GM23338 (cell line): ENCODE measurements at regions not wholly inside any gene's neighbourhood (a gene's known extent, or its start where the extent isn't known, plus 50 kb on each side); places are given as distances from the start of the nearest gene placed in this dataset.
"Not testable (repeated sequence)": the region's sequence is repeated elsewhere in the genome, so short reads cannot be mapped to it uniquely, and the experiment has no call there.

ENCODE experiments used
- ATAC-seq: fragments of 200-7000 bp; cut with Tn5 transposase; 3 replicates; pipeline ENCODE4 v1.9.1; 2020
- DNase-seq: peaks from one replicate; pipeline ENCODE4 v3.0.0-alpha.2; 2015; ENCODE audit warnings: low spot score
- H2AFZ ChIP-seq: fragments of 200-600 bp; sonication (generic); 2 replicates; pipeline ENCODE4 v1.8.0; 2016; ENCODE audit warnings: antibody characterized with exemption, mild to moderate bottlenecking, moderate library complexity
- H3F3A ChIP-seq: fragments of 200-600 bp; sonication (generic); replicated peaks from 2 replicates; pipeline ENCODE4 v1.8.0; 2017; ENCODE audit warnings: antibody characterized with exemption, mixed run types, low read depth
- H3K27ac ChIP-seq: fragments of 200-600 bp; sonication (generic); 2 replicates; pipeline ENCODE4 v1.6.1; 2016; ENCODE audit warnings: low read depth
- H3K27me3 ChIP-seq: fragments of 200-600 bp; sonication (generic); 2 replicates; pipeline ENCODE4 v1.8.0; 2016; ENCODE audit warnings: mild to moderate bottlenecking, mixed run types, moderate library complexity; ENCODE audit not compliant: insufficient read depth
- H3K36me3 ChIP-seq: fragments of 200-600 bp; sonication (generic); 2 replicates; pipeline ENCODE4 v1.8.0; 2016; ENCODE audit warnings: mild to moderate bottlenecking; ENCODE audit not compliant: insufficient read depth
- H3K4me1 ChIP-seq: fragments of 200-600 bp; sonication (generic); 2 replicates; pipeline ENCODE4 v1.8.0; 2016; ENCODE audit warnings: mild to moderate bottlenecking, moderate library complexity; ENCODE audit not compliant: insufficient read depth
- H3K4me2 ChIP-seq: fragments of 200-600 bp; sonication (generic); 2 replicates; pipeline ENCODE4 v1.7.1; 2017; ENCODE audit warnings: mixed run types
- H3K4me3 ChIP-seq: fragments of 200-600 bp; sonication (generic); 2 replicates; pipeline ENCODE4 v1.6.1; 2016; ENCODE audit warnings: mixed run types
- H3K79me2 ChIP-seq: fragments of 200-600 bp; sonication (generic); replicated peaks from 2 replicates; pipeline ENCODE4 v1.8.0; 2017; ENCODE audit warnings: mild to moderate bottlenecking; ENCODE audit not compliant: insufficient read depth
- H3K9me2 ChIP-seq: fragments of 200-600 bp; sonication (generic); 2 replicates; pipeline ENCODE4 v1.8.0; 2017; ENCODE audit not compliant: insufficient read depth
- H4K20me1 ChIP-seq: fragments of 200-600 bp; sonication (generic); replicated peaks from 2 replicates; pipeline ENCODE4 v1.8.0; 2017; ENCODE audit warnings: mild to moderate bottlenecking; ENCODE audit not compliant: insufficient read depth
- H3K27ac Mint-ChIP-seq: 2 replicates; pipeline ENCODE4 v1.8.0; 2020; ENCODE audit warnings: inconsistent platforms, mild to moderate bottlenecking, moderate library complexity, mixed read lengths
- H3K27me3 Mint-ChIP-seq: 3 replicates; pipeline ENCODE4 v1.8.0; 2022; ENCODE audit warnings: low read depth, mild to moderate bottlenecking, moderate library complexity, mixed read lengths, inconsistent platforms; ENCODE audit not compliant: insufficient read depth, poor library complexity
- H3K36me3 Mint-ChIP-seq: 3 replicates; pipeline ENCODE4 v1.8.0; 2021; ENCODE audit warnings: low read depth, mild to moderate bottlenecking, inconsistent platforms, moderate library complexity, mixed read lengths
- H3K4me1 Mint-ChIP-seq: 3 replicates; pipeline ENCODE4 v1.8.0; 2020; ENCODE audit warnings: mild to moderate bottlenecking, inconsistent platforms, mixed read lengths
- H3K4me3 Mint-ChIP-seq: 3 replicates; pipeline ENCODE4 v1.8.0; 2021; ENCODE audit warnings: moderate library complexity, mild to moderate bottlenecking, inconsistent platforms, mixed read lengths
- H3K9me3 Mint-ChIP-seq: 3 replicates; pipeline ENCODE4 v1.8.0; 2020; ENCODE audit warnings: moderate library complexity, mild to moderate bottlenecking, inconsistent platforms, mixed read lengths
- CREB1 ChIP-seq: fragments of 250-450 bp; sonication (Bioruptor Pico); IDR thresholded peaks from 2 replicates; pipeline ENCODE4 v1.5.0; 2020; ENCODE audit warnings: low read depth, mild to moderate bottlenecking, moderate library complexity
- EZH2phosphoT487 ChIP-seq: fragments of 200-600 bp; sonication (generic); IDR thresholded peaks from one replicate; pipeline ENCODE4 v1.8.1; 2018; ENCODE audit warnings: antibody characterized with exemption; ENCODE audit not compliant: unreplicated experiment
- JUNB ChIP-seq: IDR thresholded peaks from one replicate; pipeline ENCODE4 v1.6.1; 2016; ENCODE audit warnings: antibody characterized with exemption; ENCODE audit not compliant: unreplicated experiment
- ZNF114 ChIP-seq: fragments of 250-450 bp; sonication (Bioruptor Pico); IDR thresholded peaks from 2 replicates; pipeline ENCODE4 v1.5.0; 2020; ENCODE audit warnings: mild to moderate bottlenecking, moderate library complexity
- TF ChIP-seq, protein P1 (sequence below): IDR thresholded peaks from one replicate; pipeline ENCODE4 v1.6.1; 2018; ENCODE audit warnings: antibody characterized with exemption; ENCODE audit not compliant: unreplicated experiment
- TF ChIP-seq, protein P2 (sequence below): fragments of 250-450 bp; sonication (Bioruptor Pico); IDR thresholded peaks from 2 replicates; pipeline ENCODE4 v1.5.0; 2020; ENCODE audit warnings: mild to moderate bottlenecking, moderate library complexity

DNA sequence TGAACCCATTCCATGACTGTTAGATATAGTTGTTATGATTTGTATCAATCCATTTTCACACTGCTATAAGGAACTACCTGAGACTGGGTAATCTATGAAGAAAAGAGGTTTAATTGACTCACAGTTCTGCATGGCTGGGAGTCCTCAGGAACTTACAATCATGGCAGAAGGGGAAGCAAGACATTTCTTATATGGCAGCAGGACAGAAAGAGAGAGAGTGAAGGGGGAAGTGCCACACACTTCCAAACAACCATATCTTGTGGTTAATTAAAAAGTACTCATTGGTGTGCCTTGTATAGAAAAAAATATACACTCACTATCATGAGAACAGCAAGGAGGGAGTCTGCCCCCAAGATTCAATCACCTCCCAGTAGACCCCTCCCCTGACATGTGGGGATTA, 137.6 kb upstream of the NBPF11 start:
- Histone ChIP-seq H3F3A (no peaks in the 10 kb centered on the region), H3K27ac (no peak overlapping the region), H3K9me2 (no peaks in the 10 kb centered on the region), H3K4me2 (no peak overlapping the region), H3K4me3 (no peak overlapping the region), H4K20me1 (no peaks in the 10 kb centered on the region), H3K4me1 (no peaks in the 10 kb centered on the region), H3K36me3 (no peaks in the 10 kb centered on the region), H3K27me3 (no peaks in the 10 kb centered on the region), H2AFZ (no peak overlapping the region), H3K79me2 (no peaks in the 10 kb centered on the region)
- DNase-seq = no peak
- TF ChIP-seq, protein P1, sequence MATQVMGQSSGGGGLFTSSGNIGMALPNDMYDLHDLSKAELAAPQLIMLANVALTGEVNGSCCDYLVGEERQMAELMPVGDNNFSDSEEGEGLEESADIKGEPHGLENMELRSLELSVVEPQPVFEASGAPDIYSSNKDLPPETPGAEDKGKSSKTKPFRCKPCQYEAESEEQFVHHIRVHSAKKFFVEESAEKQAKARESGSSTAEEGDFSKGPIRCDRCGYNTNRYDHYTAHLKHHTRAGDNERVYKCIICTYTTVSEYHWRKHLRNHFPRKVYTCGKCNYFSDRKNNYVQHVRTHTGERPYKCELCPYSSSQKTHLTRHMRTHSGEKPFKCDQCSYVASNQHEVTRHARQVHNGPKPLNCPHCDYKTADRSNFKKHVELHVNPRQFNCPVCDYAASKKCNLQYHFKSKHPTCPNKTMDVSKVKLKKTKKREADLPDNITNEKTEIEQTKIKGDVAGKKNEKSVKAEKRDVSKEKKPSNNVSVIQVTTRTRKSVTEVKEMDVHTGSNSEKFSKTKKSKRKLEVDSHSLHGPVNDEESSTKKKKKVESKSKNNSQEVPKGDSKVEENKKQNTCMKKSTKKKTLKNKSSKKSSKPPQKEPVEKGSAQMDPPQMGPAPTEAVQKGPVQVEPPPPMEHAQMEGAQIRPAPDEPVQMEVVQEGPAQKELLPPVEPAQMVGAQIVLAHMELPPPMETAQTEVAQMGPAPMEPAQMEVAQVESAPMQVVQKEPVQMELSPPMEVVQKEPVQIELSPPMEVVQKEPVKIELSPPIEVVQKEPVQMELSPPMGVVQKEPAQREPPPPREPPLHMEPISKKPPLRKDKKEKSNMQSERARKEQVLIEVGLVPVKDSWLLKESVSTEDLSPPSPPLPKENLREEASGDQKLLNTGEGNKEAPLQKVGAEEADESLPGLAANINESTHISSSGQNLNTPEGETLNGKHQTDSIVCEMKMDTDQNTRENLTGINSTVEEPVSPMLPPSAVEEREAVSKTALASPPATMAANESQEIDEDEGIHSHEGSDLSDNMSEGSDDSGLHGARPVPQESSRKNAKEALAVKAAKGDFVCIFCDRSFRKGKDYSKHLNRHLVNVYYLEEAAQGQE = no peak
- TF ChIP-seq, protein P2, sequence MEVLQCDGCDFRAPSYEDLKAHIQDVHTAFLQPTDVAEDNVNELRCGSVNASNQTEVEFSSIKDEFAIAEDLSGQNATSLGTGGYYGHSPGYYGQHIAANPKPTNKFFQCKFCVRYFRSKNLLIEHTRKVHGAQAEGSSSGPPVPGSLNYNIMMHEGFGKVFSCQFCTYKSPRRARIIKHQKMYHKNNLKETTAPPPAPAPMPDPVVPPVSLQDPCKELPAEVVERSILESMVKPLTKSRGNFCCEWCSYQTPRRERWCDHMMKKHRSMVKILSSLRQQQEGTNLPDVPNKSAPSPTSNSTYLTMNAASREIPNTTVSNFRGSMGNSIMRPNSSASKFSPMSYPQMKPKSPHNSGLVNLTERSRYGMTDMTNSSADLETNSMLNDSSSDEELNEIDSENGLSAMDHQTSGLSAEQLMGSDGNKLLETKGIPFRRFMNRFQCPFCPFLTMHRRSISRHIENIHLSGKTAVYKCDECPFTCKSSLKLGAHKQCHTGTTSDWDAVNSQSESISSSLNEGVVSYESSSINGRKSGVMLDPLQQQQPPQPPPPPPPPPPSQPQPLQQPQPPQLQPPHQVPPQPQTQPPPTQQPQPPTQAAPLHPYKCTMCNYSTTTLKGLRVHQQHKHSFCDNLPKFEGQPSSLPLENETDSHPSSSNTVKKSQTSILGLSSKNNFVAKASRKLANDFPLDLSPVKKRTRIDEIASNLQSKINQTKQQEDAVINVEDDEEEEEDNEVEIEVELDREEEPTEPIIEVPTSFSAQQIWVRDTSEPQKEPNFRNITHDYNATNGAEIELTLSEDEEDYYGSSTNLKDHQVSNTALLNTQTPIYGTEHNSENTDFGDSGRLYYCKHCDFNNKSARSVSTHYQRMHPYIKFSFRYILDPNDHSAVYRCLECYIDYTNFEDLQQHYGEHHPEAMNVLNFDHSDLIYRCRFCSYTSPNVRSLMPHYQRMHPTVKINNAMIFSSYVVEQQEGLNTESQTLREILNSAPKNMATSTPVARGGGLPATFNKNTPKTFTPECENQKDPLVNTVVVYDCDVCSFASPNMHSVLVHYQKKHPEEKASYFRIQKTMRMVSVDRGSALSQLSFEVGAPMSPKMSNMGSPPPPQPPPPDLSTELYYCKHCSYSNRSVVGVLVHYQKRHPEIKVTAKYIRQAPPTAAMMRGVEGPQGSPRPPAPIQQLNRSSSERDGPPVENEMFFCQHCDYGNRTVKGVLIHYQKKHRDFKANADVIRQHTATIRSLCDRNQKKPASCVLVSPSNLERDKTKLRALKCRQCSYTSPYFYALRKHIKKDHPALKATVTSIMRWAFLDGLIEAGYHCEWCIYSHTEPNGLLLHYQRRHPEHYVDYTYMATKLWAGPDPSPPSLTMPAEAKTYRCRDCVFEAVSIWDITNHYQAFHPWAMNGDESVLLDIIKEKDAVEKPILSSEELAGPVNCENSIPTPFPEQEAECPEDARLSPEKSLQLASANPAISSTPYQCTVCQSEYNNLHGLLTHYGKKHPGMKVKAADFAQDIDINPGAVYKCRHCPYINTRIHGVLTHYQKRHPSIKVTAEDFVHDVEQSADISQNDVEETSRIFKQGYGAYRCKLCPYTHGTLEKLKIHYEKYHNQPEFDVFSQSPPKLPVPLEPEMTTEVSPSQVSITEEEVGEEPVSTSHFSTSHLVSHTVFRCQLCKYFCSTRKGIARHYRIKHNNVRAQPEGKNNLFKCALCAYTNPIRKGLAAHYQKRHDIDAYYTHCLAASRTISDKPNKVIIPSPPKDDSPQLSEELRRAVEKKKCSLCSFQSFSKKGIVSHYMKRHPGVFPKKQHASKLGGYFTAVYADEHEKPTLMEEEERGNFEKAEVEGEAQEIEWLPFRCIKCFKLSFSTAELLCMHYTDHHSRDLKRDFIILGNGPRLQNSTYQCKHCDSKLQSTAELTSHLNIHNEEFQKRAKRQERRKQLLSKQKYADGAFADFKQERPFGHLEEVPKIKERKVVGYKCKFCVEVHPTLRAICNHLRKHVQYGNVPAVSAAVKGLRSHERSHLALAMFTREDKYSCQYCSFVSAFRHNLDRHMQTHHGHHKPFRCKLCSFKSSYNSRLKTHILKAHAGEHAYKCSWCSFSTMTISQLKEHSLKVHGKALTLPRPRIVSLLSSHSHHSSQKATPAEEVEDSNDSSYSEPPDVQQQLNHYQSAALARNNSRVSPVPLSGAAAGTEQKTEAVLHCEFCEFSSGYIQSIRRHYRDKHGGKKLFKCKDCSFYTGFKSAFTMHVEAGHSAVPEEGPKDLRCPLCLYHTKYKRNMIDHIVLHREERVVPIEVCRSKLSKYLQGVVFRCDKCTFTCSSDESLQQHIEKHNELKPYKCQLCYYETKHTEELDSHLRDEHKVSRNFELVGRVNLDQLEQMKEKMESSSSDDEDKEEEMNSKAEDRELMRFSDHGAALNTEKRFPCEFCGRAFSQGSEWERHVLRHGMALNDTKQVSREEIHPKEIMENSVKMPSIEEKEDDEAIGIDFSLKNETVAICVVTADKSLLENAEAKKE = no peak
- TF ChIP-seq ZNF114 (no peak), EZH2phosphoT487 (no peak), JUNB (no peak), CREB1 (CRISPR knock-in tag) (no peak)
- Mint-ChIP-seq H3K4me1 (no peaks in the 10 kb centered on the region), H3K27me3 (peaks cover 2% of the 10 kb centered on the region), H3K4me3 (no peak overlapping the region), H3K9me3 (0 out of 3 replicates have a peak, but pooled peaks cover 3% of the 10 kb centered on the region), H3K27ac (no peak overlapping the region), H3K36me3 (no peaks in the 10 kb centered on the region)
- ATAC-seq = no peak

DNA sequence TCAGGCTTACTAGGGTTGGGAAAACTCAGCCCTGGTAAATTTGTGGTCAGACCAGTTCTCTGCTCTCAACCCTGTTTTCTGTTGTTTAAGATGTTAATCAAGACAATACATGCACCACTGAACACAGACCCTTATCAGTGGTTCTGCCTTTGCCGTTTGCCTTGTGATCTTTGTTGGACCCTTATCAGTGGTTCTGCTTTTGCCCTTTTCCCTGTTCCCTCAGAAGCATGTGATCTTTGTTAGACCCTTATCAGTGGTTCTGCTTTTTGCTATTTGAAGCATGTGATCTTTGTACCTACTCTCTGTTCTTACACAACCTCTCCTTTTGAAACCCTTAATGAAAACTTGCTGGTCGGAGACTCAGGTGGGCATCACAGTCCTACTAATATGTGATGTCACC, 133.9 kb upstream of the NBPF11 start:
- H2AFZ ChIP-seq, H3K4me3 Mint-ChIP-seq, ATAC-seq, H3K4me3 ChIP-seq, H3K9me3 Mint-ChIP-seq, DNase-seq, H3K4me2 ChIP-seq, H3K4me1 ChIP-seq, H4K20me1 ChIP-seq, H3K36me3 ChIP-seq, H3K27ac ChIP-seq, H3K27me3 ChIP-seq, H3F3A ChIP-seq, H3K79me2 ChIP-seq, H3K27ac Mint-ChIP-seq, H3K36me3 Mint-ChIP-seq, H3K4me1 Mint-ChIP-seq, H3K27me3 Mint-ChIP-seq, H3K9me2 ChIP-seq: not testable (repeated sequence)

DNA sequence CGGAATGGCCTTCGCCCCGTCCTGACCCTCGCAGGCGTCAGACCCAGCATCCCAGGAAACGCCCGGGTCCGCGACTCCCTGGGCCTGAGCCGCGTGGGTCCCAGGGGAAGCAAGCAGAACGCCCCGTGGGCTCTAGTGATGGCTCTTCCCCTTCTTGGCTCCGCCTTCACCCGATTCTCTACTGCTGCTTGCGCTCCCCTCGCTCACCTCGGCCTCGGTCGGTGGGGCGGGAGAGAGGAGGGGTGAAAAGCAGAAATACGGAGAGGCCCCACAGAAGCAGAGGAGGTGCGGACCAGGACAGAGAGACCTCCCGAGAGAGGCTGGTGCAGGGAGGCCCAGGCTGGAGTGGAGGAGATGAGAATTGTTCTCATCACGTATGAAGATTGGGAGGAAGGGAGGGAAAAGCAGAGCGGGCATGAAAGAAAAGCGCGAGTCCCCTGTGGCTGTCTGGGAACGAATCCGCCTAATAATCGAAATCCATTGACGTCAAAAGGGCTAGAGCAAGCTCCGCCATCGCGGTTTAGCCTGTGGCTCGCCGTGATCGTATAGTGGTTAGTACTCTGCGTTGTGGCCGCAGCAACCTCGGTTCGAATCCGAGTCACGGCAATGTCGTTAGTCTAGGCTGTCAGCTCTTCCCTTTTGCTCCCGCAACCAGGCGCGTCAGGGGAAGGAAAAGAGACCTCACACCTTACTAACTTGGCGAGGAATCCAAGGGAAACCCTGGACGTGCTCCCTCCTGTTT, 128.9 kb upstream of the NBPF11 start:
- not testable (repeated sequence) for H3K27ac ChIP-seq, H3K27me3 Mint-ChIP-seq, H3K36me3 ChIP-seq, H3K36me3 Mint-ChIP-seq, H3K9me2 ChIP-seq, H3K9me3 Mint-ChIP-seq, H3K79me2 ChIP-seq, DNase-seq, H3F3A ChIP-seq, H4K20me1 ChIP-seq, H3K27ac Mint-ChIP-seq, H3K27me3 ChIP-seq, H2AFZ ChIP-seq
- peak overlapping the region; percentile 83 for H3K4me3 Mint-ChIP-seq
- peaks cover 25% of the 10 kb centered on the region for H3K4me1 ChIP-seq
- H3K4me1 Mint-ChIP-seq = peaks cover 30% of the 10 kb centered on the region
- H3K4me3 ChIP-seq = peak overlapping the region; percentile 51
- ATAC-seq = peak; percentile 85
- peak overlapping the region; percentile 79; the same call in 1 of the 2 replicates for H3K4me2 ChIP-seq
